ENCODE measurements at regions not wholly inside any gene's neighbourhood (a gene's known extent, or its start where the extent isn't known, plus 50 kb on each side); places are given as distances from the start of the nearest gene placed in this dataset.
"Not testable (repeated sequence)": the region's sequence is repeated elsewhere in the genome, so short reads cannot be mapped to it uniquely, and the experiment has no call there.

- DNase-seq (no peak), ATAC-seq (no peak)
- intact Hi-C loops (cut with DNase I): no loop called here
Measured at GRCh38 chr16:49936791-49937190, 80.9 kb upstream of the ZNF423 start.

DNA sequence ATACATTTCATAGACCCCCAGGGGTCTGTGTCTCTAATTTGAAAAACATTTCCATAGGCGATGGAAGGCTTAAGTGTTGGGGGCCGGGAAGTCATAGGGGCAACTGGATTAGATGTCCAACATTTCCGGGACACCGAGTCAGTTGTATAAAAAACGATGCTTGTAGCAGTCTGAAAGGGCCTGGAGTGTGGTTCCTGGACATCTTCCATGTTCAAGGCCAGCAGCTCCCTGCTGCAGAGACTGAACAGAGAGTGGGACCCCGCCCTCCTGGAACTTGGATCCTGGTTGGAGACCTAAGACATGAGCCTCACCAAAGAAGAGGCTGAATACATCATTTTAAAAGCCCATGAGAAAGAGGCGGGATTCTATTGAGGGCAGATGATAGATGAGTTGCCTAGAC lies 82.0 kb upstream of the ZNF423 start:
- ATAC-seq (no peak), DNase-seq (no peak)
- intact Hi-C loops (cut with DNase I): no loop called here

DNA sequence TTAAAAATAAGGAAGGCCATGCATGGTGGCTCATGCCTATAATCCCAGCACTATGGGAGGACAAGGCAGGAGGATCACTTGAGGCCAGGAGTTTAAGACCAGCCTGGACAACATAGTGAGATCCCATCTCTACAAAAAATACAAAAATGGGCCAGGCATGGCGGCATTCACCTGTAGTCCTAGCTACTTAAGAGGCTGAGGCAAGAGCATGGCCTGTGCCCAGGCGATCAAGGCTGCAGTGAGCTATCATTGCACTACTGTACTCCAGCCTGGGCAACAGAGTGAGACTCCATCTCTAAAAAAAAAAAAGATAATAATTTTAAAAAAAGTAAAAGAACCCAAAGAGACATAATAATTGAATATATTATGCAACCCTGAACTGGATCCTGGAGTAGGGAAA lies 83.6 kb upstream of the ZNF423 start:
- ATAC-seq (no peak), DNase-seq (no peak)
- intact Hi-C loops (cut with DNase I): no loop called here

DNA sequence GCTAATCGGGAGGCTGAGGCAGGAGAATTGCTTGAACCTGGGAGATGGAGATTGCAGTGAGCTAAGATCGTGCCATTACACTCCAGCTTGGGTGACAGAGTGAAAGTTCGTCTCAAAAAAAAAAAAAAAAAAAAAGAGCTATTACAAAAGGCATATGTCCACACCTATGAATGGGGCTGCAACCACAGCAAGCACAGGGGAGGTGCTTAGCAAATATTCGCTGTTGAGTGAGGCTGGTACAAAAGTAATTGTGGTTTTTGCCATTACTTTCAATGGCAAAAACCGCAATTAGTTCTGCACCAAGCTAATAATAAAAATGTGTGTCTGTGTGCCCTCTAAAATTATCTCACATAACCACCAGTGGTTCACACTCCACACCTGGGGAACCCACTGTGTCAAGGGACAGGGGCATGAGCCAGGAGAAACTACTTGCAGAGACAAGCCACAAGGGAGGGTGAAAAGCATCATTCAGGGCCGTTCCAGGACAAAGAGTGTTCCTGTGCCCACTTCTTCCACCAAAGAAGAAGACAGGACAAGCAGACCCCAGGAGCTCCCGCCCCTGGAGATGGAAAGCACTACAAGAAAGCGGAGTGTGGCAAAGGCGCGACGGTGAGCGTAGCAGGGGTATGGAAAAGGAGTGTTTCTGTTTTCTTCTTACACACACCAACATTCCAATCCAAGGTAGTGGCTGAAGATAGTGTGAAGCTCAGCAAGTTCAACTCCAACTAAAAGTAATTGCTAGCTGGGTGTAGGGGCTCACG lies 84.4 kb upstream of the CNEP1R1 start:
- DNase-seq (no peak), ATAC-seq (no peak)
- intact Hi-C loops (cut with DNase I): no loop called here

DNA sequence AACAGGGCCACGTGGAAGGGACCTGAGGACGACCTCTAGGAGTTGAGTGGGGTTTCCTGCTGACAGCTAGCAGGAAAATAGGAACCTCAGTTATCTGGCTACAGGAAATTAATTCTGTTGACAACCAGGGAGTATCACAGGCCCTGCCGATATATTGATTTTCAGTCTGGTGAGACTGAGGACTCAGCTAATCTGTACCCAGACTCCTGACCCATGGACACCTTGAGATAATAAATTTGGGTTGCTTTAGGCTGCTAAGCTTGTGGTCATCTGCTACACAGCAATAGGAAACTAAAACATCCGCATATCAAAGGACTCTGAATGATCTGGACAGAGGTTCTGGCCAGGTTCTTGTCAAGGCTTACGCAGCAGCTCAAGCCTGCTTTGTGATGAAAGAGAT lies 80.8 kb upstream of the CNEP1R1 start:
- DNase-seq (no peak), ATAC-seq (no peak)
- intact Hi-C loops (cut with DNase I): no loop called here

DNA sequence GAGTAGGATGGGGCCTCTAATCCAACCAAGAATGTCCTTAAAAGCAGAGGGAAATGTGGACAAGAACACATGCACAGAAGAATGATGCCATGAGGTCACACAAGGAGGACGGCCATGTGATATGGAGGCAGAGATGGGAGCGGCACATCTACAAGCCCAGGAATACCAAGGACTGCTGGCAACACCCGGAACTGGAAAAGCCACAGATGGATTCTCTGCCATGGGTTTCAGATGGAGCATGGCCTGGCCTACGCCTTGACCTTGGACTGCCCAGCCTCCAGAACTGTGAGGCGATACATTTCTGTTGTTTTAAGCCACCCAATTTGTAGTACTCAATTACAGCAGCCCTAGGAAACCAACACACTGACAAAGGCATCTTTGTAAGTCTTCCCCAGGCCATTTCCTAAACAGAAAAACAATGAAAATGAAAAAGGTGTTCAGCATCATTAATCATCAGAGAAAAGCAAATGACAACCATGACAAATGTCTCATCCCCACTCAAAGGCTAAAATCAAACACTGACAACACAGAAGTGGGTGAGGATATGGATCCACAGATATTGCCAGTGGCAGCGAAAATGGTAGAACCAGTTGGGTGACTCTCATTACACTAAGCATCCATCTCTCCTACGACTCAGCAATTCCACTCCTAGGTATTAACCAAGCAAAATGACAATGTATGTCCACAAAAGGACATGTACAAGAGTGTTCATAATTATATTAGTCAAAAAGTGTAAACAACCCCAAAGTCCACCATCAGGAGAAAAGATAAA lies 76.9 kb upstream of the CNEP1R1 start:
- ATAC-seq: no peak
- no peak for DNase-seq
- intact Hi-C loops (cut with DNase I): no loop called here

DNA sequence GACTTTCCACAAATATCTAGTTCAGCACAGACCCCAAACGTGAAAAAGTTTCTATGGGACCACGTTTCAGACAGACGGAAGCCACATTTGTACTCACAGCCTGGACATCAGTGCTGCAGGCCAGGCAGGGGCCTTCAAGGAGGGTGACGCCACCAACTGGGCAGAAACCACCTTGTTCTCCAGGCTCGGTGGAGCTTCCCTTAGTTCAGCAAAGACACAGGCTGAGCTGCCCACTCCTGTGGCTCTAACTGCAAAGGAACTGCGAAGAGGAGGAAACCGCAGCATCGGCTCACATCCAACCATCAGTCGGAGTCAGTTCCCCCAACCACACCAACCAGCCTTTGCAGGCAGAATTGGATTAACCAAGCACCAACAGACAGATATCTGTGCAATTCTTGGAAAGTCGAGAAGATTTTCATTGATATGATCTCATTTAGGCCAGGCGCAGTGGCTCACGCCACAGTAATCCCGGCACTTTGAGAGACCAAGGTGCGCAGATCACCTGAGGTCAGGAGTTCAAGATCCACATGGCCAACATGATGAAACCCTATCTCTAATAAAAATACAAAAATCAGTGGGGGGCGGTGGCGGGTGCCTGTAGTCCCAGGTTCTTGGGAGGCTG lies 73.3 kb upstream of the CNEP1R1 start:
- no peak for ATAC-seq
- DNase-seq: no peak
- intact Hi-C loops (cut with DNase I): no loop called here

DNA sequence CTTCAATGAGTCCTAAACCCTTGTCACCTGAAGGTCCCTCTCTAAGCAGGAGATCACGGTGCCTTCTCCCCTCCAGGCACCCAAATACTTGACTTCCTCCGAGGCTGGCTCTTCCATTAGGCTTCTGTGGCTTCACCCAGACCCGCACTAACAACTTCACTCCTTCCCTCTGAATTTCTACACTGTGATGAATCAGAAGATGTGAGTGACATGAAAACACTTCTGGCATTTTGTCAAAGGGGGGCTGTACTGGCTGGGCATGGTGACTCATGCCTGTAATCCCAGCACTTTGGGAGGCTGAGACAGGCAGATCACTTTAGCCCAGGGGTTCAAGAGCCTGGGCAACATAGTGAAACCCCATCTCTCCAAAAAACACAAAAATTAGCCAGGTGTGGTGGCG lies 72.6 kb upstream of the CNEP1R1 start:
- ATAC-seq (no peak), DNase-seq (no peak)
- intact Hi-C loops (cut with DNase I): no loop called here

DNA sequence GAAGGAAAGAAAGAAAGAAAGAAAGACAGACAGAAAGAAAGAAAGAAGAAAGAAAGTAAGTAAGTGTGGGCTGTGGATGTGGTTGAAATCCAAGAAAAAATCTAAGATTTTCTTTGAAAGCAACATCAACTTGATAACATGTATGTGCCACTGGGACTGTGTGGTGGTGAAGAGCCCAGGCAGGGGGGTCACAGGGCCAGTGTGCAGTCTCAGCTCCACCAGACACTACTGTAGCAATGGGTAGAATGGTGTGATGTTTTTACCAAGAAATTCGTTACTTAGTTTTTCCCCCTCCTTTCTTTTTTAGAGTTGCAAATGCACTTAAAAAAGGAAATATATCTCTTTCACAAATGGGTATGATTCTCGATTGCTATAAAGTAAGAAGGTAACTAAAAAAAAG lies 71.9 kb upstream of the CNEP1R1 start:
- intact Hi-C loops (cut with DNase I): no loop called here
- ATAC-seq (no peak), DNase-seq (no peak)

DNA sequence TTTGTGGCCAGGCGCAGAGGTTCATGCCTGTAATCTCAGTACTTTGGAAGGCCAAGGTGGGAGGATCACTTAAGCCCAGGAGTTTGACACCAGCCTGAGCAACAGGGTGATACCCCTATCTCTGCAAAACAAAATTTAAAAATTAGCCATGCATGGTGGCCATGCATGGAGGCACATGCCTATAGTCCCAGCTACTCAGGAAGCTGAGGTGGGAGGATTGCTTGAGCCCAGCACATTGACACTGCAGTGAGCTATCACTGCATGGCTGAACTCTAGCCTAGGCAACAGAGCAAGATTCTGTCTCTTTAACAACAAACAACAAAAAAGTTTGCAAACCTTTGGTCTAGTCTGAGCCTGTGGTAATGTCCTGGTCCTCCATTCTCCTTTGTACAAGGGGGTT lies 69.2 kb upstream of the CNEP1R1 start:
- DNase-seq (no peak), ATAC-seq (no peak)
- intact Hi-C loops (cut with DNase I): no loop called here

DNA sequence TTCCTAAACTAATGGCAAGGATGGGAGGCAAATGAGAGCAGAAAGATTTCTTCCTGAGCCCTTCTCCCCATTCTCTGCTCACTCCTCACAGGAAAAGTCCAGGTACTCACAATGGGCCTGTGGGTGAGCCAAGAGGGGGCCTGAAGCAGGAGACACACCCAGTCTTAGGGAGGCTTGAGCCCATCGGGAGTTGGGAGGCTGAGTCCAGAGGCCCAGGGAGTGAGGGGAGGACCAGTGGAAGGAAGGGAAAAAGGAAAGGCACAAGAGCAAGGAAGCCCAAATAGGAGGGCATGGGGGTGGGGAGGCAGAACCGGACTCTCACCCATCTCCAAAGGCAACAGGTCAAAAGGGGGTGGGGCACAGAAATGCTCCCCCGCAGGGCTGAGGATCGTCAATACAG lies 68.1 kb upstream of the CNEP1R1 start:
- ATAC-seq: no peak
- intact Hi-C loops (cut with DNase I): no loop called here
- no peak for DNase-seq

- ATAC-seq: no peak
- intact Hi-C loops (cut with DNase I): no loop called here
- DNase-seq: no peak
Measured at GRCh38 chr16:49958448-49958847, 66.6 kb upstream of the CNEP1R1 start.

- no peak for DNase-seq
- ATAC-seq: peak in 1 of 2 donors; percentile 68
- intact Hi-C loops (cut with DNase I): no loop called here
Measured at GRCh38 chr16:49959552-49960277, 65.3 kb upstream of the CNEP1R1 start.

- intact Hi-C loops (cut with DNase I): no loop called here
- ATAC-seq (no peak), DNase-seq (no peak)
Measured at GRCh38 chr16:49961089-49961488, 63.9 kb upstream of the CNEP1R1 start.

GRCh38 chr16:49962566-49962965 lies 62.5 kb upstream of the CNEP1R1 start:
- intact Hi-C loops (cut with DNase I); DNase-seq: not testable (repeated sequence)

DNA sequence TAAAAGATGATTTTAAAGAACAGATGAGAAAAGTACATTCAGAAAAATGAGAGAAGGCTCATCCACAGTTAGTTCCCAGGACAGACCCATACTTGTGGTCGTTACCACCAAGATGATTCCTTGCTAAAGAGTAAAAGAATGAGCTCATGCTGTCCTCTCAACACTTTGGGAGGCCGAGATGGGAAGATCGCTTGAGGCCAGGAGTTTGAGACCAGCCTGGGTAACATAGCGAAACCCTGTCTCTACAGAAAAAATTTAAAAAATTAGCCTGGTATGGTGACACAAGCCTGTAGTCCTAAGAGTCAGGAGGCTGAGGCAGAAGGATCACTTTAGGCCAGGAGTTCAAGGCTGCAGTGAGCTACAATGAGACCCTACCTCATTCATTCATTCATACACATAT lies 60.7 kb upstream of the CNEP1R1 start:
- no peak for DNase-seq
- intact Hi-C loops (cut with DNase I): no loop called here
- no peak for ATAC-seq

More at GRCh38 chr16:49962566-49962965, 62.5 kb upstream of the CNEP1R1 start:
- ATAC-seq: not testable (repeated sequence)

DNA sequence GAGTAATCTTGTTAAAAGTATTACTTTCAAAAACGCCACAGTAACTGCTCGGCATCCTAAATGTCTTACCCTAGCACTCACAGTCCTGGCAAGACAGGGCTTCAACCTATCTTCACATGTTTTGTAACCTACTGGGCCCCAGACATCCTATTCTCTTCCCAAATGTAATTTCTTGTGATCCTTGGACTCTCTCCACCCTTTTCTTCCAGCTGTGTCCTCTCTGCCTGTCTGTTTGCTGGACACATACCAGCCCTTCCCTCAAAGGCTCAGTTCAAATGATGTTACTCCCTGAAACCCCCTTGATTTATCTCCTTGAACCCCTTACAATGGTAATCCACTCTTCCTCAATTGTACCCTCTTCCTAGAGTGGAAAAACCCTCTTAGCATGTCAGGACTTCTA lies 60.1 kb upstream of the CNEP1R1 start:
- intact Hi-C loops (cut with DNase I): no loop called here
- ATAC-seq (peak in 1 of 2 donors; percentile 28), DNase-seq (no peak)

- ATAC-seq: peak; percentile 60 to 79
- intact Hi-C loops (cut with DNase I): no loop called here
- peak; percentile 24 for DNase-seq
Measured at GRCh38 chr16:49967012-49967559, 57.9 kb upstream of the CNEP1R1 start.

All from left cardiac atrium (tissue), 4 donors.